Stomach (tissue), 8 donors: ENCODE measurements at regions not wholly inside any gene's neighbourhood (a gene's known extent, or its start where the extent isn't known, plus 50 kb on each side); places are given as distances from the start of the nearest gene placed in this dataset.

Source experiments
- DNase-seq, 2 donors: peaks; one replicate each; pipeline versions ENCODE4 v3.0.0 to v3.0.0-alpha.2; 2013 to 2019
- H3K27ac ChIP-seq, 5 donors: fragments of 200-600 bp in 4 of 5; sonication (generic) in 4 of 5; one replicate each; pipeline ENCODE4 v1.5.1; 2013 to 2019; ENCODE audit warnings: mild to moderate bottlenecking in 1 of 5, moderate library complexity in 1 of 5
- H3K27me3 ChIP-seq, 3 donors: fragments of 200-600 bp; sonication (generic); one replicate each; pipeline ENCODE4 v1.5.1; 2017 to 2019; ENCODE audit warnings: mixed run types in 1 of 3
- H3K36me3 ChIP-seq, 4 donors: fragments of 200-600 bp; sonication (generic); 1 replicate in 3 of 4; 2 replicates in 1 of 4; pipeline ENCODE4 v1.5.1; 2016 to 2019
- H3K4me1 ChIP-seq, 4 donors: fragments of 200-600 bp; sonication (generic); one replicate each; pipeline ENCODE4 v1.5.1; 2016 to 2019
- H3K4me3 ChIP-seq, 4 donors: fragments of 200-600 bp; sonication (generic) in 3 of 4; one replicate each; pipeline ENCODE4 v1.5.1; 2016 to 2019; ENCODE audit warnings: mild to moderate bottlenecking in 1 of 4
- H3K9me3 ChIP-seq, 4 donors: fragments of 200-600 bp; sonication (generic); one replicate each; pipeline ENCODE4 v1.5.1; 2016 to 2019
- EP300 ChIP-seq: sonication (generic); formaldehyde crosslinking; IDR thresholded peaks from one replicate; pipeline ENCODE4 v1.6.1; 2017; ENCODE audit warnings: antibody characterized with exemption
- POLR2A ChIP-seq, 4 donors: fragments of 450-650 bp; IDR thresholded peaks; one replicate each; pipeline ENCODE4 v1.6.1; 2016; ENCODE audit warnings: antibody characterized with exemption in 4 of 4, control low read depth in 2 of 4, mild to moderate bottlenecking in 1 of 4, moderate library complexity in 1 of 4
- POLR2AphosphoS5 ChIP-seq, 3 donors: sonication (generic); formaldehyde crosslinking; IDR thresholded peaks; one replicate each; pipeline ENCODE4 v1.6.1; 2016; ENCODE audit warnings: antibody characterized with exemption in 3 of 3
- WGBS, 5 donors: extraction: QIAGEN DNeasy Blood & Tissue Kit in 3 of 5; methylation state at CpG; one replicate each; pipeline versions ENCODE4 v1.1.5 to v1.1.7; 2013 to 2018; 5-methylcytosine and 5-hydroxymethylcytosine counted together
- intact Hi-C: fragments of 100-400 bp; cut with DNase I; formaldehyde crosslinking; loops from one replicate; pipeline ENCODE4 v1.15.1; 2023; ENCODE audit warnings: low total_unique reads
- TF ChIP-seq, protein P1 (sequence below), 7 experiments: fragments of 450-650 bp in 4 of 7; fragments of 200-600 bp in 3 of 7; sonication (generic) in 3 of 7; IDR thresholded peaks; one replicate each; pipeline ENCODE4 v1.5.1; 2016 to 2019; ENCODE audit warnings: antibody characterized with exemption in 7 of 7, control low read depth in 2 of 7, mild to moderate bottlenecking in 1 of 7
- donor health status: healthy with polysubstance abuse.
- donor health status: Bipolar disorder and iron deficiency.
- donor health status: healthy.

DNA sequence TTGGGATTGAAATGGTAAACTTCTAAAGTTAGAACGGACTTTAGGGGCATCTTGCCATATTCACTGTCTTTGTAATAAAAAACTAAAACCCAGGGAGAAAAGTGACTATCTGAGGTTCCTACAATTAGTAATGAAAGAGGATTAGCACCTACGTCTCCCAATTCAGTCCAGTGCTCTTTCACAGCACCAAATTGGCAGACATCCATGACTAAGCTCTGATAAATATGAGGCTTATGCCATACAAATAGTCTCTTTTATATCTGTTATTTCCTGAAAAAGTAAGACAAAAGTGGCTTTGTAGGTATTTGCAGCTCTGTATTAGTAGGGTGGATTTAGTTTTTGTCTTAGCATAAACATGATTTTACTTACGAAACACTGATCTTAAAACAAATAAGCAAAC, 315.0 kb upstream of the NRIP1 start:
- WGBS, 5 donors = 14 to 39% (median 29%) methylated on average over 3 of the region's 3 CpGs
- Histone ChIP-seq H3K27ac (no peak overlapping the region), H3K4me3 (no peak overlapping the region), H3K9me3 (peaks cover 0 to 8% (median 4%) of the 10 kb centered on the region in 4 donors), H3K4me1 (peaks cover 0 to 5% (median 0%) of the 10 kb centered on the region in 4 donors), H3K36me3 (no peaks in the 10 kb centered on the region), H3K27me3 (no peaks in the 10 kb centered on the region)
- intact Hi-C loops = no loop called here
- no peak for DNase-seq
- TF ChIP-seq POLR2A (IDR thresholded peaks at IDR 0.05) (no peak), POLR2AphosphoS5 (IDR thresholded peaks at IDR 0.05) (no peak), EP300 (no peak)
- TF ChIP-seq, protein P1, sequence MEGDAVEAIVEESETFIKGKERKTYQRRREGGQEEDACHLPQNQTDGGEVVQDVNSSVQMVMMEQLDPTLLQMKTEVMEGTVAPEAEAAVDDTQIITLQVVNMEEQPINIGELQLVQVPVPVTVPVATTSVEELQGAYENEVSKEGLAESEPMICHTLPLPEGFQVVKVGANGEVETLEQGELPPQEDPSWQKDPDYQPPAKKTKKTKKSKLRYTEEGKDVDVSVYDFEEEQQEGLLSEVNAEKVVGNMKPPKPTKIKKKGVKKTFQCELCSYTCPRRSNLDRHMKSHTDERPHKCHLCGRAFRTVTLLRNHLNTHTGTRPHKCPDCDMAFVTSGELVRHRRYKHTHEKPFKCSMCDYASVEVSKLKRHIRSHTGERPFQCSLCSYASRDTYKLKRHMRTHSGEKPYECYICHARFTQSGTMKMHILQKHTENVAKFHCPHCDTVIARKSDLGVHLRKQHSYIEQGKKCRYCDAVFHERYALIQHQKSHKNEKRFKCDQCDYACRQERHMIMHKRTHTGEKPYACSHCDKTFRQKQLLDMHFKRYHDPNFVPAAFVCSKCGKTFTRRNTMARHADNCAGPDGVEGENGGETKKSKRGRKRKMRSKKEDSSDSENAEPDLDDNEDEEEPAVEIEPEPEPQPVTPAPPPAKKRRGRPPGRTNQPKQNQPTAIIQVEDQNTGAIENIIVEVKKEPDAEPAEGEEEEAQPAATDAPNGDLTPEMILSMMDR (IDR thresholded peaks at IDR 0.05) = no peak

DNA sequence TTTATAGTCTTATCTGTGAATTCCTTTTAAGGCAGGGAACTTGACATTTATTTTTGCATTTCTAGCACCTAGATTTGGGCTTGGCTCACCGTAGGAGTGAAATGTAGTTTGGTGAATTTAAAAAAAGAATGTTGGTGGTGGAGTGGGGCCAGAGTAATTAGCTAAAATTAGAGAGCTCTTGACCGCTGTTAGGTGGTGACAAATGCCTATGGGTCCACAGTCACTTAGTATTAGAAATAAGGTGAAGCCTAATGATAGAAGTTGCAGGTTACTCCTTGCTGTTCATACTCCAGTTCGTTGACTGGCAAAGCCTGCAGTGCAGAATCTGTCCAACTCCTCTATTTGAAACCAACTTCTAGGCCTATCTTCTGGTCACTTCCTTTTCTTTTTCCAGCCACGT, 318.8 kb upstream of the NRIP1 start:
- Histone ChIP-seq H3K27ac (no peak overlapping the region), H3K27me3 (no peaks in the 10 kb centered on the region), H3K9me3 (peaks cover 0 to 3% (median 0%) of the 10 kb centered on the region in 4 donors), H3K4me3 (no peak overlapping the region), H3K4me1 (peaks cover 0 to 5% (median 0%) of the 10 kb centered on the region in 4 donors), H3K36me3 (no peaks in the 10 kb centered on the region)
- intact Hi-C loops = no loop called here
- WGBS, 5 donors = 61 to 68% (median 64%) methylated on average over 4 of the region's 4 CpGs
- TF ChIP-seq POLR2AphosphoS5 (IDR thresholded peaks at IDR 0.05) (no peak), EP300 (no peak), POLR2A (IDR thresholded peaks at IDR 0.05) (no peak)
- TF ChIP-seq, protein P1 (IDR thresholded peaks at IDR 0.05) = no peak
- DNase-seq = no peak

DNA sequence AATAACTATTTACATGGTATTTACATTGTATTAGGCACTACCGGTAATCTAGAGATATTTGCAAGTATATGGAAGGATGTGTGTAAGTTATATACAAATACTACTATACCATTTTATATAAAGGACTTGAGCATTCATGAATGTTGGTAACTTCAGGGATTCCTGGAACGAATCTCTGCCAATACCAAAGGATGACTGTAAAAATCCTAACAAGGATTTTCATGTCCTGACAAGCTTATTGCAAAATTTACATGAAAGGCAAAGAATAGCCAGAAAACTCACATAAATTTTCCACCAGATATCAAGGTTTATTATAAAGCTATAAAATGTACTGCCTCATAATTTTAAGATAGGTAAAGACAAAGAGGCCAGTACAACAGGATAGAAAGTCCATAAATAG, 325.2 kb upstream of the NRIP1 start:
- 83 to 94% (median 89%) methylated on average over 2 of the region's 2 CpGs for WGBS, 5 donors
- intact Hi-C loops = no loop called here

DNA sequence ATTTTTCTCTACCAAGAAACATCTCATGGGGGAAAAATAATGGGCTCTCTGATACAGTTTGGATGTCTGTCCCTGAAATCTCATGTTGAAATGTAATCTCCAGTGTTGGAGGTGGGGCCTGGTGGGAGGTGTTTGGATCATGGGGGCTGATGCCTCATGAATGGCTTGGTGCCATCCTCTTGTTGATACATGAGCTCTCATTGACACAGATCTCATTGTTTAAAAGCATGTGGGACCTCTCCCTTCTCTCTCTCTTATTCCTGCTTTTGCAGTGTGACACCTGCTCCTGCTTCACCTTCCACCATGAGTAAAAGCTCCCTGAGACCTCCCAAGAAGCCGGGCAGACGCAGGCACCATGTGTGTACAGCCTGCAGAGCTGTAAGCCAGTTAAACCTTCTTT, 332.5 kb upstream of the NRIP1 start:
- no peak for DNase-seq
- no peaks in the 10 kb centered on the region for H3K9me3 ChIP-seq
- no peak overlapping the region for H3K27ac ChIP-seq
- intact Hi-C loops = no loop called here
- WGBS, 5 donors = 81 to 95% (median 92%) methylated on average over 2 of the region's 2 CpGs
- H3K4me3 ChIP-seq = no peak overlapping the region
- TF ChIP-seq POLR2AphosphoS5 (IDR thresholded peaks at IDR 0.05) (no peak), POLR2A (IDR thresholded peaks at IDR 0.05) (no peak), EP300 (no peak)
- TF ChIP-seq, protein P1 (IDR thresholded peaks at IDR 0.05) = no peak
- H3K36me3 ChIP-seq = no peaks in the 10 kb centered on the region
- H3K4me1 ChIP-seq = no peaks in the 10 kb centered on the region
- H3K27me3 ChIP-seq = no peaks in the 10 kb centered on the region

More for the DNA sequence above, 325.2 kb upstream of the NRIP1 start:
- H3K27me3 ChIP-seq = no peaks in the 10 kb centered on the region
- H3K9me3 ChIP-seq = peaks cover 0 to 3% (median 0%) of the 10 kb centered on the region in 4 donors
- H3K4me1 ChIP-seq = no peaks in the 10 kb centered on the region
- no peak for TF ChIP-seq EP300
- no peak for TF ChIP-seq POLR2AphosphoS5 (IDR thresholded peaks at IDR 0.05)
- no peak for TF ChIP-seq POLR2A (IDR thresholded peaks at IDR 0.05)
- TF ChIP-seq, protein P1 (IDR thresholded peaks at IDR 0.05) = no peak
- H3K4me3 ChIP-seq = no peak overlapping the region
- H3K27ac ChIP-seq = no peak overlapping the region
- DNase-seq = no peak
- no peaks in the 10 kb centered on the region for H3K36me3 ChIP-seq
